ENCODE measurements at regions not wholly inside any gene's neighbourhood (a gene's known extent, or its start where the extent isn't known, plus 50 kb on each side); places are given as distances from the start of the nearest gene placed in this dataset.

DNA sequence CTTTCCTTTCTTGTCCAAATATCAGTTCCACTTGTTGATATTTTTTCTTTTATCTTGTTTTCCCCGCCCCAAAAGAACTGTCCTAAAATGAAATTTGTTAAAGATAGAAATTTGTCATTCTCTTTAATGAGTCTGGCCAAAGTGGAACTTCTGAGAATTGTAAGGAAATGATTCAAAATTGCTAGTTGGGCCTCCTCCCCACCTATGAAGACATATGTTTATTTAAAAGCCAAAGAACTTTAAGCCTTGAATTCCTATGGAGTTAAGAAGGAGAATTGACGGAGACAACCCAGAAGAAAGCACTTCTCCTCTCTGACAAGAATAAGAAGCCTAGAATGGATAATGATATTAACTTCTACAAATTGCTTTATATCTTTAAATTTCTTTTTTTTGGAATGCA lies 59.1 kb upstream of the ALDH1A1 start:
- DNase-seq (ENCODE audit: low spot score): no peak

DNA sequence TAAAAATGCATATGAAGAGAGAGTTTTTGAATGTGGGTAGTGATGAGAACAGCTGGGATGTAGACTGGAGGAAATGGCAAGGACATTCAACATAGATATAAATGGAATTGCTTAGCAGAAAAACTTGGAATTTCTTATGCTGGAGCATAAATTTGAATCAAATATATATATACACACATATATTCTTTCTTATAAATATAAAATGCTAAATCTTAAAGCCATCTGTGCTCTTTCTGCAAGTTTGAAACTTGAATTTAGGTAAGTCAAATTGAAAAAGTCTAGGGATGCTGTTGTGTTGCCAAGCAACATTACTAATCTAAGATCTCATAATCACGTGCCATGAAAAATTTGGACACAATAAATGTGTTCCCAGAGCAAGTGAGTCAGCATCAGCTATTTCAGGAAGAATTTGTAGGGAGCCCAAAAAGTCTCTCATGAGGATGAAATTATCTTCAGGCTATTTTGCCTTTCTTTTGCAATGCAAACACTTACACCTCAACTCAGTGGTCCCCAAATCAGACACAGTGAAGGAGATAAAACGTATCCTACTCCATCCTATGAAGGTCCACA lies 58.4 kb upstream of the ALDH1A1 start:
- peak; percentile 61 for DNase-seq (ENCODE audit: low spot score)

DNA sequence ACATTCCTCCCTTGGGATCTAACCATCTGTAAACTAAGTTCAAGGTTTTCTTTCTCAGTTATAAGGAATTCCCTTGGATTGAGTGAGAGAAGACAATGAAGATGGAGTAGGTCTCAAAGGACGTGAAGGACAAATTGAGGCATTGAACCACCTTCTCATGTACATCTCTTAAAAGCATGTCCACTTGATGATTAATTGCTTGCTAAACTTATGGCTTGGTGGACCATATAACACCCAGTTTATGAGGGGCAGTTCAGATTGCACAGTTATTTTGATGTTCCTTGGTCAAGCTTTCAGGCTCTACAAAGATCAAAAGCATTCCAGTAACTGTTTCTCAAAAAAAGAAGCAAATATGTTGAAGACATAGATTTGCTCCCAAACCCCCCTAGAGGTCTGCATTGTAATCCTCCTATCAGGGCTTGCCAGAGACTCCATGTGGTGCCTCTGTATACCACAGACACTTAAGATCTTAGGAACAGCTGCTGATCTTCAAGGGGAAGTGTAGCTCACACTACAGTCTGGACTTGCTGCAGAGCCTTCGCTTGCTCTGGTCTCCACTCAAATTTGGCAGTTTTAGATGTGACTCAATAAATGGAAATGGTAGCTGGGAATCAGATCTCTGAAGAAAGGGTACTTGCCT lies 56.9 kb upstream of the ALDH1A1 start:
- no peak for DNase-seq (ENCODE audit: low spot score)

DNA sequence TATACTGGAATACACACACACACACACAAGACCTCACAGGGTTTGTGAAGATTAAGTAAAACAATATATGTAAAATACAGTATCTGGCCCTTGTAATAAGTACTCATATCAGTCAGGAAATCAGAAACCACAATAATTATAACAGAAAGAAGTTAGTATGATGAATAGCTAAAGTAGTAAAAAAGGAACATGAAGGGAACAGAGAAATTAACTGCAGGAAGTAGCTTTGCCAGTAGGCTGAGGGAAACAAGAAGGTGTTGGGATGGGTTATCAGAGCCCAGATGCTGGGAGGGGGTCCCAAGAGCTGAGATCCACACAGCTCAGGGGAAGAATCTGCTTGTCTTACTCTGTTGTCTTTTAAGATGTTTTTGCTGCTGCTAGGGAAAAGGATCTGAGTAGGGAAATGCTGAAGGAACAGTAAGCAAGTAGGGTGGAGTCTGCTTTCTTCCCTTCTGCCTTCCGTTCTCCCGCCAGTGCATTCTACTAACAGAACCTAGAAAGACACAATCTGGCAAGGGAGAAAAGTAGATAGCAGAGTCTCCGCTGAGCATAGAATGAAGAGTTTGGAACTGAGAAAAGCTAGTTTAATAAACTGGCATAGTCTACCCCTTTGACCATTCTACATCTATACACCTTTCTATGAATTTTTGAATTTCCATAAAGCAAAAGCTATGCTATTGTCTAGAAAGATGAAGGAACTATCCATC lies 55.3 kb upstream of the ALDH1A1 start:
- DNase-seq (ENCODE audit: low spot score): no peak

DNA sequence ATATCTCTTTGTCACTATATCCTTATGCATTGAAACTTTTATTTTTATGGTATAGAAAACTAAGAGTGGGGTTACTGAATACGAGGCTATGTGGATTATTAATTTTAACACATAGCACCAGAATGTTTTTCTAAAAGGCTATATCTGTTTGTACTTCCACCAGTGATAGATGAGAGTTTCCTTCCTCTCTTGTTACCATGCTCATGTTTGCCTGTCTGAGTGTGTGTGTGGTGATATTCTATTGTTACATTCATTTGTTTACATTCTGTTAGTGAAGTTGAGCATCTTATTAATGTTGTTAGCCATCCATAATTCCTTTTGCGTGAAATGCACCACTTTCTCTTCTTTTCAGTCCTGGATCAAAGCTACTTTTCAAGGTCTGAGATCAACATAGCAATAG lies 54.1 kb upstream of the ALDH1A1 start:
- DNase-seq (ENCODE audit: low spot score): no peak

All from GM03348 (cell line).